NCI-H748 (cell line): ENCODE measurements at regions not wholly inside any gene's neighbourhood (a gene's known extent, or its start where the extent isn't known, plus 50 kb on each side); places are given as distances from the start of the nearest gene placed in this dataset.
"Not testable (repeated sequence)": the region's sequence is repeated elsewhere in the genome, so short reads cannot be mapped to it uniquely, and the experiment has no call there.

Experiments used
- DNase-seq: peaks from one replicate; lab custom pipeline; 2025; ENCODE audit not compliant: unreplicated experiment; lab: John Stamatoyannopoulos, UW

DNA sequence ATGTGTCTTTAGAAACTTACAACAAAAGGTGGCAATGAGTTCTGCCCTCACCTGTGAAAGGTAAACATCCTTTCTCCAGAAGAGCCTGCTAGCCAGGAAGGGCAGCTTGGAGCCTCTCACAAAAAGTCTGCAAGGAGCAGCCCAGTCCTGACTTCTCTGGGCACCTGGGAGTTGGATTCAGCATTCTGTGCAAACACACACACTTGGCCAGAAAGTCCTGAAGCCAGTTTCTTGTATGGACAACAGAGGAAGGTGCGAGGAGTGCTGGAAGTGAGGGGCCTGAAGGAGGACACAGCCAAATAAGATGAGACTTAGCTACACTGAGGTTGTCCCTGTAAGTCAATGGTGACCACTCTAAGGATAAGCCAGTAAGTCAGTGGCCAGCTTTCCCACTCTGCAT lies 52.4 kb upstream of the SLC1A4 start:
- DNase-seq, result no peak

GRCh38 chr2:64937314-64937686 lies 51.9 kb upstream of the SLC1A4 start:
- not testable (repeated sequence) for DNase-seq

- DNase-seq, result no peak
Measured at GRCh38 chr2:64937687-64938491, 51.3 kb upstream of the SLC1A4 start.

DNA sequence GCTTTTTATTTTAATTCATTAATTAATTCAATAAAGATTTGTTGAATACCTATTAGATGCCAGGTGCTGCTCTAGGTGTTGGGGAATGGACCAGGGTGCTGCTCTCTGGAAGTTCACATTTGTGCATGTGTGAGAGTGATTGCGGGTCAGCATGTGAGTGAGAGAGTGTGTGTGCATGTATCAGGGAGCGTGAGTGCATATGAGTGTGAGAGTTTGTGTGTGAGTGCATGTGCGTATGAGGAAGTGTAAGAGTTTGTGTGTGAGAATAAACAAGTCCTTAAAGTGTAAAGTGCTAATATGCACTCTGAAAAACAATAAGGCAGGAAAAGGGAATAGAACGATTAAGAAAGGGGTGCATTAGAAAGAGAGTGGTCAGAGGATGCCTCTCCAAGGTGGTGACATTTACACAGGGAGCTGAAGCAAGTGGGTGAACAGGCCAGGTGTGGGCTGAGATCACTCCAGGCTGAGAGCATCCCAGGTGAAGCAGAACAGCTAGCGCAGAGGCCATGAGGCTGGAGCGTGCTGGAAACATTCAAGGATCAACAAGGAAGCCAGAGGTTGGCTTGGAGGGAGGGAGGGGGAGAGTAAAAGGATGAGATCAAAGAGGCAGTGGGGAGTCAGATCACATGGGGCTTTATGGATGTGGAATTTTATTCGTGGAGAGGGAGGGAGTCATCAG lies 50.5 kb upstream of the SLC1A4 start:
- no peak for DNase-seq

- DNase-seq, result no peak
Measured at GRCh38 chr2:64939332-64939917, 49.8 kb upstream of the SLC1A4 start.
